GM12878 (cell line): ENCODE measurements at regions not wholly inside any gene's neighbourhood (a gene's known extent, or its start where the extent isn't known, plus 50 kb on each side); places are given as distances from the start of the nearest gene placed in this dataset.

Experiments
- ATAC-seq: fragments of 200-7000 bp; cut with Tn5 transposase; 3 replicates; pipeline ENCODE4 v1.9.1; 2020; ENCODE audit warnings: mild to moderate bottlenecking, moderate library complexity
- BruUV-seq: library from RNA; stranded (reverse); fragments of 400-500 nt; replicated peaks from 2 replicates; lab custom pipeline; 2021; lab: Mats Ljungman, UMichigan
- CTCF ChIA-PET: fragments of 300-600 bp; sonication (Branson Sonifier 250); formaldehyde crosslinking; extraction: SDS; loops from one replicate; lab custom pipeline; 2021; ENCODE audit warnings: inconsistent platforms; lab: Yijun Ruan, JAX
- POLR2A ChIA-PET: fragments of 350-600 bp; formaldehyde crosslinking; extraction: SDS; loops from one replicate; lab custom pipeline; 2021; ENCODE audit warnings: inconsistent platforms; lab: Charles Lee
- RAD21 ChIA-PET: fragments of 300-600 bp; sonication (Branson Sonifier 250); formaldehyde crosslinking; loops from one replicate; lab custom pipeline; 2023; ENCODE audit warnings: antibody characterized with exemption; ENCODE audit not compliant: unreplicated experiment; lab: Charles Lee
- SMC1A ChIA-PET: fragments of 300-600 bp; sonication (Branson Sonifier 250); formaldehyde crosslinking; loops from one replicate; lab custom pipeline; 2023; ENCODE audit not compliant: unreplicated experiment, uncharacterized antibody; lab: Charles Lee
- DNase-seq: peaks from one replicate; pipeline ENCODE4 v3.0.0-alpha.2; 2011; ENCODE audit warnings: low read depth, low spot score
- FAIRE-seq: peaks from 3 replicates; lab custom pipeline; 2011; peaks lifted over from hg19 to GRCh38; lab: Jason Lieb, UNC
- H2AFZ ChIP-seq: 2 replicates; pipeline ENCODE4 v1.6.0; 2011; ENCODE audit warnings: low read depth, low read length, control low read depth; ENCODE audit not compliant: control insufficient read depth
- H3K27ac ChIP-seq: 2 replicates; pipeline ENCODE4 v1.5.1; 2011; ENCODE audit warnings: control low read depth; ENCODE audit not compliant: control insufficient read depth, insufficient read depth
- H3K27me3 ChIP-seq, 2 experiments: replicated peaks in 1 of 2; 2 replicates each; pipeline versions ENCODE4 v1.6.0 to v1.6.1; 2011; ENCODE audit warnings: low read length in 1 of 2; ENCODE audit not compliant: control insufficient read depth in 2 of 2, insufficient read depth in 2 of 2
- H3K36me3 ChIP-seq, 2 experiments: 2 replicates each; pipeline ENCODE4 v1.5.1; 2011; ENCODE audit warnings: low read length in 1 of 2; ENCODE audit not compliant: control insufficient read depth in 2 of 2, insufficient read depth in 2 of 2
- H3K4me1 ChIP-seq: 2 replicates; pipeline ENCODE4 v1.6.1; 2011; ENCODE audit warnings: mild to moderate bottlenecking, low read length, moderate library complexity, mixed read lengths; ENCODE audit not compliant: control insufficient read depth, insufficient read depth
- H3K4me2 ChIP-seq: 2 replicates; pipeline ENCODE4 v1.6.0; 2011; ENCODE audit warnings: control low read depth; ENCODE audit not compliant: control insufficient read depth, insufficient read depth
- H3K4me3 ChIP-seq: fragments of 200-600 bp; sonication (generic); 2 replicates; pipeline ENCODE4 v1.5.1; 2016
- H3K79me2 ChIP-seq: 2 replicates; pipeline ENCODE4 v1.6.0; 2011; ENCODE audit warnings: low read length; ENCODE audit not compliant: control insufficient read depth, insufficient read depth
- H3K9ac ChIP-seq: 2 replicates; pipeline ENCODE4 v1.8.0; 2011; ENCODE audit warnings: low read length, control low read depth, mixed read lengths; ENCODE audit not compliant: control insufficient read depth, insufficient read depth
- H3K9me3 ChIP-seq: replicated peaks from 3 replicates; pipeline ENCODE4 v1.5.1; 2011; ENCODE audit warnings: mild to moderate bottlenecking, low read length; ENCODE audit not compliant: control insufficient read depth, insufficient read depth
- H4K20me1 ChIP-seq: 2 replicates; pipeline ENCODE4 v1.6.0; 2011; ENCODE audit not compliant: control insufficient read depth, insufficient read depth
- CBX5 ChIP-seq: sonication (generic); IDR thresholded peaks from 2 replicates; pipeline ENCODE4 v1.6.1; 2016; ENCODE audit warnings: low read depth, moderate library complexity, mild to moderate bottlenecking, inconsistent platforms
- EZH2 ChIP-seq: IDR thresholded peaks from 2 replicates; pipeline ENCODE4 v1.6.1; 2012; ENCODE audit warnings: low read depth, mild to moderate bottlenecking, control low read depth, inconsistent platforms, low read length, borderline replicate concordance; ENCODE audit not compliant: control insufficient read depth
- NFIC ChIP-seq: IDR thresholded peaks from 2 replicates; pipeline ENCODE4 v1.6.1; 2012; ENCODE audit warnings: low read depth, mild to moderate bottlenecking, inconsistent platforms, low read length, moderate library complexity
- NFXL1 ChIP-seq: fragments of 450-650 bp; IDR thresholded peaks from 2 replicates; pipeline ENCODE4 v1.6.1; 2017; ENCODE audit warnings: antibody characterized with exemption, mild to moderate bottlenecking, borderline replicate concordance
- NKRF ChIP-seq: fragments of 450-650 bp; conservative IDR thresholded peaks from 2 replicates; pipeline ENCODE4 v1.6.1; 2017; ENCODE audit warnings: mild to moderate bottlenecking, moderate library complexity
- RB1 ChIP-seq: fragments of 450-650 bp; formaldehyde crosslinking; IDR thresholded peaks from 2 replicates; pipeline ENCODE4 v1.6.1; 2017; ENCODE audit warnings: mild to moderate bottlenecking, borderline replicate concordance
- SKIL ChIP-seq: fragments of 450-650 bp; IDR thresholded peaks from 2 replicates; pipeline ENCODE4 v1.6.1; 2017; ENCODE audit warnings: mild to moderate bottlenecking, low read depth, inconsistent platforms; ENCODE audit not compliant: poor library complexity, severe bottlenecking
- SREBF2 ChIP-seq: IDR thresholded peaks from 2 replicates; pipeline ENCODE4 v1.6.1; 2012; ENCODE audit warnings: mild to moderate bottlenecking, low read length
- SRF ChIP-seq, 2 experiments: IDR thresholded peaks; 2 replicates each; pipeline ENCODE4 v1.6.1; 2011; ENCODE audit warnings: low read depth in 2 of 2, low read length in 2 of 2, mild to moderate bottlenecking in 1 of 2, moderate library complexity in 1 of 2
- STAT3 ChIP-seq: IDR thresholded peaks from 2 replicates; pipeline ENCODE4 v1.6.1; 2011; ENCODE audit warnings: low read depth, low read length, improper control_type of control experiment
- SUZ12 ChIP-seq: fragments of 200-600 bp; sonication (generic); IDR thresholded peaks from one replicate; pipeline ENCODE4 v1.6.1; 2018; ENCODE audit warnings: antibody characterized with exemption, mild to moderate bottlenecking; ENCODE audit not compliant: unreplicated experiment
- ZNF207 ChIP-seq: fragments of 450-650 bp; IDR thresholded peaks from 2 replicates; pipeline ENCODE4 v1.6.1; 2014; ENCODE audit warnings: antibody characterized with exemption, mild to moderate bottlenecking, borderline replicate concordance
- ZNF217 ChIP-seq: fragments of 450-650 bp; IDR thresholded peaks from 2 replicates; pipeline ENCODE4 v1.6.1; 2017; ENCODE audit warnings: antibody characterized with exemption, mild to moderate bottlenecking
- ZNF622 ChIP-seq: fragments of 450-650 bp; IDR thresholded peaks from 2 replicates; pipeline ENCODE4 v1.6.1; 2017; ENCODE audit warnings: mild to moderate bottlenecking, inconsistent platforms
- ZZZ3 ChIP-seq: IDR thresholded peaks from 2 replicates; pipeline ENCODE4 v1.6.1; 2011; ENCODE audit warnings: low read depth; ENCODE audit not compliant: control insufficient read depth, insufficient read length
- WGBS: methylation state at CpG from one replicate; pipeline ENCODE4 v1.1.6; 2016; ENCODE audit warnings: low lambda C conversion rate; ENCODE audit not compliant: insufficient replicate concordance, insufficient coverage; ENCODE audit errors: missing lambda C conversion rate; 5-methylcytosine and 5-hydroxymethylcytosine counted together
- in situ Hi-C: fragments of 300-500 bp; cut with MboI; formaldehyde crosslinking; loops from 9 replicates; pipeline ENCODE4 v1.14.3; 2018; ENCODE audit warnings: mixed read lengths
- intact Hi-C: fragments of 100-400 bp; cut with micrococcal nuclease; formaldehyde crosslinking; loops from one replicate; pipeline ENCODE4 v1.14.2; 2022; ENCODE audit not compliant: unreplicated experiment

- ChIA-PET SMC1A (no interaction called here), POLR2A (no interaction called here), CTCF (no interaction called here), RAD21 (no interaction called here)
- no peaks in the 10 kb centered on the region for H3K4me1 ChIP-seq
- TF ChIP-seq NFXL1: no peak
- no peak for TF ChIP-seq ZNF217
- no peak for TF ChIP-seq ZZZ3
- no peak for TF ChIP-seq ZNF622
- no peak for TF ChIP-seq SUZ12
- TF ChIP-seq SREBF2: no peak
- no peak for TF ChIP-seq STAT3
- FAIRE-seq (no peak), DNase-seq (no peak), ATAC-seq (no peak)
- no peak overlapping the region for H3K9ac ChIP-seq
- WGBS: 51% methylated on average over 28 of the region's 28 CpGs
- H3K27me3 ChIP-seq: no peaks in the 10 kb centered on the region
- H3K27ac ChIP-seq: no peak overlapping the region
- H3K9me3 ChIP-seq: no peaks in the 10 kb centered on the region
- H3K36me3 ChIP-seq: no peaks in the 10 kb centered on the region
- H2AFZ ChIP-seq: no peak overlapping the region
- BruUV-seq: no TSS peak
- no peaks in the 10 kb centered on the region for H3K79me2 ChIP-seq
- intact Hi-C loops (no loop called here), in situ Hi-C loops (no loop called here)
- H3K4me3 ChIP-seq: no peak overlapping the region
- H4K20me1 ChIP-seq: no peaks in the 10 kb centered on the region
- no peak overlapping the region for H3K4me2 ChIP-seq
Measured at GRCh38 chr9:134533850-134534588, 107.6 kb upstream of the COL5A1 start.

- no peaks in the 10 kb centered on the region for H3K36me3 ChIP-seq
- no peak for ATAC-seq
- POLR2A ChIA-PET: no interaction called here
- no peak for DNase-seq
- H3K4me3 ChIP-seq: no peak overlapping the region
- no peak overlapping the region for H3K4me2 ChIP-seq
- in situ Hi-C loops (no loop called here), intact Hi-C loops (no loop called here)
- no peak overlapping the region for H3K27ac ChIP-seq
- H2AFZ ChIP-seq: no peak overlapping the region
- CTCF ChIA-PET: no interaction called here
- H4K20me1 ChIP-seq: no peaks in the 10 kb centered on the region
- SMC1A ChIA-PET: no interaction called here
- RAD21 ChIA-PET: no interaction called here
- FAIRE-seq: no peak
- no peak overlapping the region for H3K9ac ChIP-seq
- no TSS peak for BruUV-seq
- no peaks in the 10 kb centered on the region for H3K4me1 ChIP-seq
- H3K79me2 ChIP-seq: no peaks in the 10 kb centered on the region
- no peaks in the 10 kb centered on the region for H3K27me3 ChIP-seq
- no peaks in the 10 kb centered on the region for H3K9me3 ChIP-seq
- 45% methylated on average over 12 of the region's 12 CpGs for WGBS
- no peak for TF ChIP-seq ZNF207
- TF ChIP-seq CBX5: no peak
- TF ChIP-seq NKRF: no peak
- no peak for TF ChIP-seq NFIC
- no peak for TF ChIP-seq EZH2
- TF ChIP-seq SRF (IDR thresholded peaks at IDR 0.05; ENCODE audit: low read depth in 2 of 2, low read length in 2 of 2): no peak
- TF ChIP-seq RB1: no peak
- no peak for TF ChIP-seq SKIL
Measured at GRCh38 chr9:134534661-134535080, 106.9 kb upstream of the COL5A1 start.
